HG03565 (cell line): ENCODE measurements at regions not wholly inside any gene's neighbourhood (a gene's known extent, or its start where the extent isn't known, plus 50 kb on each side); places are given as distances from the start of the nearest gene placed in this dataset.
A peak's percentile ranks its signal among the peaks of the same experiment; 100 is the strongest.

Experiments used
- ATAC-seq: cut with Tn5 transposase; IDR thresholded peaks from one replicate; pipeline ENCODE4 v1.9.1; 2021; ENCODE audit warnings: mild to moderate bottlenecking, moderate library complexity; ENCODE audit not compliant: unreplicated experiment

DNA sequence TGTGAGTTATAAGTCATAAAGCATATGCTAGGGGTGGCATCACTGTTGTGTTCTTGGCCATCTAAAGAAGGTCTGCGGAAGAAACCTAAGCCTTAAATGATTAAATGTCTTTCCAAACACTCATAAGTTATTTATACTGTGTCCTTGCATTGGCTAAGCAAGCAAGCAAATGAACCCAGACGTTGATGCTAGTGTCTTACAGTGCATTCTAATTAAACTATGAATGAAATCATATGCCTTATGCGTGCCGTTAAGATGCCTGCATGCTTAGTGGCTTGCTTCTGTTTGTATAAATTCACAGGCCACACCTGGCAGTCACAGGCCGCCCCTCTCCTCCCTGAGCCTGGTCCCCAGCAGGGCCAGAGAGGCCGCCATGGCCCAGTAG, 49.9 kb downstream of the RIN2 start:
- ATAC-seq = no peak

DNA sequence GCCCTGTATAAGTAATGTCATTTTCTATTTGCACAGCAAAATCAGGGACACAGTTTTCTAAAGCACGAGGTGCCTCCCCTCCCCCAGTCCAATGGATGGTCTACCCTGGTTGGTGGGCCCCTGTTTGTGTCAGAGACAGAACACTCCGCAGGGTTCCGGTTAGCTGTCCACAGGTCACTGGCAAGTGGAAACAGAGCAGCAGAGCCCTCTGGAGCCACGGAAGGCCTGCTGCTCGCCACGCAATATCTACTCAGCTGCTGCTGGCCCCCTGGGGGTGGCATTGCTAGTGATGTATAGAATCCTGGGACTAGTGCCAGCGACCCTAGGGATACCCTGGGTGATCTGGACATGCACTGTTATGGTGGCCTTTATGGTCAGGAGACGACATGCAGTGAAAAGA, 50.4 kb downstream of the RIN2 start:
- ATAC-seq = no peak

DNA sequence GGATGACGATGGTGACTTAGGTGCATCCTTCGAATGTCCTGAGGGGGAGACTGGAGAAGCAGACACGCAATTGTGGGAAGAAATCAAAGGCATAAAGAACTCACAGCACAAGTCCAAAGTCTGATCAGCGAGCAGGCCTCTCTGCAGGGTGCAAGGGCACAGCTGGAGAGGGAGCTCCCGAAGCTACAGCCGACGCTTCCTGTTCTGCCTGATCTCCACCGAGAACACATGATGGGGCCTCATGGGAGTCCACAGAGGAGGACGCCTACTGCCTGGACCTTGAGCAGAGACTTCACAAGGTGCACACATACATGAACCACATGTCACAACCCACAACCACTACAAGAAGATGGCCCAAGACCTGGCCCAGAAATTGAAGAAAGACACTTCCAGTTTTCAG, 51.4 kb downstream of the RIN2 start:
- no peak for ATAC-seq

DNA sequence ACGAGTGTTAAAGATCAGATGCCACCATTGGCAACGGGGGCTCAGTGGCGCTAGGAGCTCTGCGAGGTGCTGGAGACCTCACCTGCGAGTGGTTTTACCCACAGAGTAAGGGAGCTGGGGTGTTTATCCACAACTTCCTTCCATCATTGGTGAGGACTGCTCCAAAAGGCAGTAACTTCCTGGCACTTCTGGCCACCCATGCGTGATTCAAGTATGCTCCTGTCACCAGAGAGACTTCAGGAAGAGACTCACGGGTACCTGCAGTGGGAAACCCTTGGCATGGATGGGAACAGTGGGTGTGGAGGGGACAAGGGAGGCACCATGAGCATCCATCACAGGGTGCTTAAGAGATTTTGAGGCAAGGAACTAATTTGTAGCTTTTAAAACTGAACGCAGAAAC, 53.2 kb downstream of the RIN2 start:
- ATAC-seq = no peak

DNA sequence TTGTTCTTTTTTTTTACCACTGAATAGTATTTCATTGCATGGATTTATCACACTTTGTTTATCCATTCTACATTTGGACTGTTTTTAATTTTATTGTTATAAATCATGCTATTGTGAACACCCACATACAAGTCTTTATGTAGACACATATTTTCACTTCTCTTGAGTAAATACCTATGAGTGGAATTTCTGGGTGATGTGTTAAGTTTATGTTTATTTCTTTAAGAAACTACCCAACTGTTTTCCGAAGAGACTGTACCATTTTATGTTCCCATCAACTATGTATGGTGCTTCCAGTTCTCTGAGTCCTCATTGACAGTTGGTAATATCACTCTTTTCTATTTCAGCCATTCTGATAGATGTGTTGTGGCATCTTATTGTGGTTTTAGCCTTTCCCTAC, 54.0 kb downstream of the RIN2 start:
- no peak for ATAC-seq

DNA sequence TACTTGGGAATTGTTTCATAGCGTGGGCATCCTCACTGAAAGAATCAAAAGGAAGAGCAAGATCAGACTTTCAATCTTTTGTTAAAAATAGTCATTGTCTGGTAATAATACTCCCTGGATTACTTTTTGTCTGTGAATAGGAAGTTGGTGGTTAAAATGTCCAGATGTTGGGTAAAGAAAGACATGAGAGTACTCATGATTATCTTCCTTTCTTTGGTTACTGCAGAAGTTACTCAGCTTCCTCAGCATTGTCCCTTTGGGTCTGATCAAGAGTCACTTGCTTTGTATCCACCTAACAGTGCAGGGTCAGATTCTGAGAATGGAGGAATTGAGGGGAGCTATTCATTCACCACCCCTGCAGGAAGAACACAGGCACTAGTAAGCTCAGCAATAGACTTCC, 54.6 kb downstream of the RIN2 start:
- no peak for ATAC-seq

DNA sequence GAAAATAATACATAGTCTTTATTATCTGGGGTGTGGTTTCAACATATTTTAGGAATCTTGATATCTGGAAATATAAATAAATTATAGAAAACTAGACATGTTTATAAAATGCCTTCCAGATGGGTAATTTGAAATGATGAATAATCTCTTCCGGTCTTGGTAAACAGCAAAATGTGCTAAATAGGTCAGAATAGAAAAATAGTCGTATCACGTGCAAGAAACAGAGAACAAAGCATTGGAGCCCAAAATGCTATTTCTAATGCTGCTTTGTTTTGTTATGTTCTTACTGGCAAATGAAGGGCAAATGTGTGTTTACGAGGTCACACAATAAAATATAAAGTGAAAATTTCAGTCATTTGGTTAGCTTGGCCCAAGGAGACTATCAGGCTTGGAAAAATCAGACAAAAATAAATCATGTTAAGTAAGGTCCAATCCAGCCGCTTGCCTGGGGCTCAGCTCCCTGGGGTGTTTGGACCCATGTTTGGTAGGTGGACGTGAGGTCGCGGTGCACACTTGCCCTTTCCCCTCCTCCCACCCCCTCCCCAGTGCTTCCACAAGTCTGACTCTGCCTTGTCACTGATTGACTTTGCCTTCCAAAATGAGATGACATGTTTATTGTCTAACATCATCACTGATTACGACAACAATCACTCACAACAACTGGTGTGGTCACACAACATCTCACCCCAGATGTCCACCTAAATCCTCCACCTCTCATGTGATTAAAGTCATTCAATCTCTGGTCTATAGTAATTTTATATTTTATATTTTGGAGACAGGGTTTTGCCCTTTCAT, 56.0 kb downstream of the RIN2 start:
- no peak for ATAC-seq

DNA sequence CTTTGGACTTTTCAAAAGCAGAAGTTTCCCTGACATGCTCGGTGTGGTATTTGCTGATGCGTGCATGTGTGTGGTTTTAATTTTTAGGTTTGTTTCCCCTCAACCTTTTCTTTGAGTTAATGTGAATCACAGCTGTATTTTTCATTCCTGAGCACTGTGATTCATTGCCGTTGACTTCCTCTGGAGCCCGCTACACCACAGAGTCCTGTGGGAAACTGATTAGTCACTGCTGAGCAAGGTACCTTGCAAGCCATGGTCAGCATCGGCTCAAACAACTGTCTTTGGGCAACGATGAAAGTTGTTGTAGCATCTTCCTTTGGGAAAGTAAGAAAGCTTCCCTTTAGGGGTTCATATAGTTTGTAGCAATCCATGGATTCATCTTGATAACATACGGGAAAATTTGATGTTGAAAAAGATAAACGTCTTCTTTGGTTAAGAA, 57.5 kb downstream of the RIN2 start:
- peak; percentile 51 for ATAC-seq

DNA sequence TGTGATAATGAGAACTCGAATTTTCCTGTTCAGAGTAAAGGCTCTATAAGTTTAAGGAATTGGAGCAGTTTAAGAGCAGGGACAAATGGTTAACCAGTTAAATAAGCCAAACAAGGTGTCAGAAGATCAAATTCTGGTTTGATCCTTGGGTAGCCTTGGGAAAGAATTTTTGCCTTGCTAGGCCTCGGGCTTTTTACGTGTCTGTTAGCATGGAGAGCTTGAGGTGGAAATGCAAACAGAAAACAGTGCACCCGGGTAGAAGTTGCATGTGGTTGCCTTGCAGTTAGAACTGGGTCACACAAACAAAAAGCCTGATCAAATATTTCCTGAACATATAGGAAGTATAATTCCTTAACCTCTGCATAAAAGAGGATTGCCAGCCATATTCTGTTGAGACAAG, 58.3 kb downstream of the RIN2 start:
- ATAC-seq = no peak

DNA sequence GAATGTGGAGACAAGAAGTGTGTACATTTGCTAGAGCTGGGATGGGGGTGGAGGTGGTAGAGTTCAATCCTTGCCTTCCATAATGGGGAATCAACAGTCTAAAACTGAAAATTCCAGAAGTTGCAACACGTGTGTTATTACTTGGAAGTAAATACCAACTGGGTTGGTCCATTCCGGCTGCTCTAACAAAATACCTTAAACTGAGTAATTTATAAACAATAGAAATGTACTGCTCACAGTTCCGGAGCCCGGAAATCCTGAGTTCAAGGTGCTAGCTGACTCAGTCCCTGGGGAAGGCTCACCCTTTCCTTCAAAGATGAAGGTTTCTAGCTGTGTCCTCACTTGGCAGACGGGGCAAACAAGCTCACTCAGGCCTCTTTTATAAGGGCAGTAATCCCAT, 59.0 kb downstream of the RIN2 start:
- no peak for ATAC-seq

DNA sequence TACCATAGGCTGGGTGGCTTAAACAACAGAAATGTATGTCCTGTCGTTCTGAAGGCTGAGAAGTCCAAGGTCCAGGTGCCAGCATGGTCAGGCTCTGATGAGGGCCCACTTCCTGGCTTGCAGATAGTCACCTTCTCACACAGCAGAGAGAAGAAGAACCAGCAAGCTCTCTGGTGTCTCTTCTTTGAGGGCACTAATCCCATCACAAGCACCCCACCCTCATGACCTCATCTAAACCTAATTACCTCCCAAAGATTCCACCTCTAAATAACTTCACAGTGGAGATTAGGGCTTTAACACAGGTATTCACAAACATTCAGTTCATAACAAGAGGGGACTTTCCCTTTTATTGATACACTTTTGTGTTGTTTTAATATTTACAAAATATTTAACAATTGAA, 61.1 kb downstream of the RIN2 start:
- ATAC-seq = no peak

DNA sequence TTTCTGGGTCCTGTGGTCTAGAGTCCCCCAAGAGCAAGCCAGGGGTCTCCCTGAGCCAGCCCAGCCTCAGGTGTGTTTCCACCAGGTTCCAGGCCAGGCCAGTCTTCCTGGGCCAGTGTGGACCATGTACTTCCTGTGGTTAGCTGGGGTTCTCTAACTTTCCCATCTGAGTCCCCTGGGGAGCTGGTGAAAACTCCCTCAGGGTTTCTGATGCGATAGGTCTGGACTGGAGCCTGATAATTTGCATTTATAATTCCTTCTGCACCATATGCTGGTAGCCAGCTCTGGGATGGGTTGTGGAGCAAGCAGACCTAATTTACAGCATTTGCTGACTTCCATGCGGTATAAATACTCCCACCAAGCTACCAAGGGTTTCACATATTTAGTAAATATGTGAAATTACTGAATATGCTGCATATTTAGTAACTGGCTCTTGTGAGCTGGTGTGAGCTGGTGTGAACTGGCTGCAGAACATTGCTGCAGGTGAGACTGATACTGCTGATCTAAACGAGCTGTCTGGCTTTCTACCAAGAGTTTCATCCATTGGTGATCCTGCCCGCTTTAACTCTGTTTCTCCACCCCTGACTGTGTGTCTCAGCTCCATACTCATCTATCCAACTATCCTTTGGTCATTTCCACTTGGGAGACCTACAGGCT, 62.6 kb downstream of the RIN2 start:
- no peak for ATAC-seq

DNA sequence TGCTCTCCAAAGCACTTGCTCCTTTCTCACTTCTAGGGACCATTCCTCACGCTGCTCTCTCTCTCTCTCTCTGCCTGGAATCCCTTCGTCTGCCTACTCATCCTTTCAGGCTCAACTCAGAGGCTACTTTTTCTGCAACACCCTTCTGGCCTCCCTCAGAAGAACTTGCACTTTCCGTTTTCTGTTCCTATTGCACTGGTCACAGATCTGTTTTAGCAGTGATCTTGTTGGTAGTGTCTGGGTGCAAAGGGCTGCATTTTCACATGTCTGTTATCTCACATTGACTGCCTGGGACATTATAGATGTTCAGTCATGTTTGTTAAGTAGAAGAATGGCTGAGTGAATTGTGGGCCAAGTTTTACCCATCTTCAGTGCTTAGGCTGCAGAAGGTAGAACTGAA, 63.5 kb downstream of the RIN2 start:
- ATAC-seq = no peak

DNA sequence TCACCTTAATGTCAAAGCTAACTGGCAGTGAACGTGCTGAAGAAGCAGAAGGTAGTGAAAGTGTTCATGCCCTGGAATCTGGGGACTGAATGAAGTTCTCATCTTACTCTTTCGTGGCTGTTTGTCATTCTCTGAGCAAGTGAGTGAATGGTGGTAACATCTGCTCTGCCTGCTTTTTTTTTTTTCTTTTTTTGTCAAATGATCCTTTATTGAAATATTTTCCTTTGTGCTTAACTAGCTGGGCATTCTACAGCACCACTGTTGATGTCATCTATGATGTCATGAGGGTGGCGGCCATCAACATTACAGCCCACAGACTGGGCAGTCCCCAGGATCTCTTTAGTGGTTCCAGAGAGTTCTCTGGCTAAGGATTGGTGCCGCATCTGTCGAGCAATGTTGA, 65.2 kb downstream of the RIN2 start:
- ATAC-seq = no peak

DNA sequence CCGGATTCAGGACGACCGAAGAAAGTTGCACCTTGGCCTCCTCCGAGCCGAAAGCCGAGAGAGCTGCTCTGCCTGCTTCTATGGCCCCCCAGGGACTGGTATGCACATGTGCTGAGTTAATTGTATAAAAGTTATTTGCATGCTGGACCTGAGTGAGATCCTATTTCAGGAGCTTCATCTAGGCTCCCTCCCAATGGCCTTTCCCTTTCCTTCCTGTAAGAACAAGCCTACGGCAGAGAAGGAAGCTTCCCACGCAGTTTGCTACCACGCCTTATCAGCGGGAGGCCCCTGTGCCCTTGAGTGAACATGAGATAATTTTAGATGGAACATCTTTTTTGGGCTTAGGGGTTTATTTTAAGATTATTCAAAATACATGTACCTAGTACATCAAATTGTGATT, 65.9 kb downstream of the RIN2 start:
- no peak for ATAC-seq

DNA sequence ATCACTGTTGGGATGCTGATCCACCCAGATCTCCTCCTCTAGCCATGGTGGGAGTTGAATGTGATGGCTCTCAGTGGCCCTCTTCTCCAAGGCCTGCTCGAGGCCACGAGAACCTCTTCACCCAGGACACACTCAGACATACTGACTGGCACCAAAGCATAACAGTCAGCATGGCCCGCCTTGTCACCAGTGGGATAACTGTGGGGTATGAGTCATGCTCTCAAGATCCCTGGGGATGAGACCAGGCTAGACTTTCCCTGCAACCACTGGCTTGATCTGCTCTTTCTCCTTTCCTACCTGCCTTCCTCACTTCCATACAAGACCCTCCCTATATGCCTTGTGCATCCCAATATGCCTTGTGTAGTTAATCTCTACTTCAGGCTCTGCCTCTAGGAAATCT, 66.8 kb downstream of the RIN2 start:
- no peak for ATAC-seq

DNA sequence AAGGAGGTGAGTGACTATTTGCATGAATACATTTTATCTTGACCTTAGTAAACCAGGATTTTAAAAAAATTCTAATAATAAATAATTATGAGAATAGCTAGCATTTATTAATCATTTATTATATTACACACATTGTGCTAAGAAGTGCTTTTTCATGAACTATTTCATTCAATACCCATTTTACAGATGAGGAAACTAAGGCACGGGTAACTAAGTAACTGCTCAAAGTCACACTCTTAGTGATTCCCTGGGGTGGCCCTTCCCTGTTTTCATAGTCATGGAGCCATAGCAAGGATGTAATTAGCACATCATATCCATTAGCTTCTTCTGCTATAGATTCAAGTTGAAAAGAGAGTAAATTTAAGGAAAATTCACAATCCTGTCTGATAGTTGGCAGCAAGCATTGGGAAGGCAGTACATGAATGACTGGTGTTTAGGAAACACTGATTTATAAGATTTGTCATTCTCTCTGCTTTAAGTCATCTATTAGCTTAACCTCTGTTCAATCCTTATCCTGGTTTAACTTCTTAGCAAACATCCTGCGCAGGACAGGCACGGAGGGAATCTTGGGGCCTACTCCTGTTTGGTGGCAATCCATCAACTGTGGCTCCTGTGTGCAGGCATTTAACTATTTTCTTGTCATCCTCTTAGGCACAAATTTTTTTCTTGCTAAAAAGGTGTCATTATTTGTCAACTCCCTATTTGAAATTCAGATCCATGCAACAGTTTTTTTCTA, 68.3 kb downstream of the RIN2 start:
- ATAC-seq = no peak

DNA sequence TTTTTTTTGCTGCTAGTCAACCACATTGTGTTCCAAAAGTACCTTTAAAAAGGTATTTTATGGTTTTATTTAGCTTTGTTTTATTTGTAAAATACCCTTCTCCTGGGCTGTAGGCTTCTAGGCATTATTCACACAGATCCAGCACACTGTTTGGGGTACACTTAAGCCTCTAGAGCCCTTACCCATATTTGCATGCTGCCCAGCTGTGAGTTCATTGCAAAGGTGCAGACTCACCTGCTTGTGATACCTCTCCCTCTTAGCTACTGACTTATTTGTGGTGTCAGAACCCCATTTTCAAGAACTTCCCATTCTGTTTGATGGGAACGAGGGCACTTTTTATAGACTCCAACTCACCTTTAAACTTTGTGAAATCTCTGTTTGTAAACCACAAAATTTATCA, 69.8 kb downstream of the RIN2 start:
- ATAC-seq = peak; percentile 17

DNA sequence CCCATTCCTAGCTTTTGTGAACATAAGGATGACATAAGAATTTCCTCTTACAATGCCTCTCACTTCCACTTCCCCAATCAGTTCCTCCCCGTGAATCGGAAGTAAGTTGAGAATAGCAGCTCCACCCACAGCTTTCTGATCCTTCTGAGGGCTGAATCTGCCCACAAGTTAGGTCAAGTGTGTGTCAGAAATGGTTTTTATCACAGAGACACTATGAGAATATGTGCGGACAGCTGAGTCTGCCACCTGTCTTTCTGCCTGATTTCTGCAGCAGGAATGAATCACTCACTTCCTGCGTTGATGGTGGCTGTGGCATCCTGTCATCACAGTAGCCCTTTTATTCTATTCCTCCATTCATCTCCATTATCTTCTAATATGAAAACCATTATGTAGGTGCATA, 70.2 kb downstream of the RIN2 start:
- ATAC-seq = peak; percentile 96

DNA sequence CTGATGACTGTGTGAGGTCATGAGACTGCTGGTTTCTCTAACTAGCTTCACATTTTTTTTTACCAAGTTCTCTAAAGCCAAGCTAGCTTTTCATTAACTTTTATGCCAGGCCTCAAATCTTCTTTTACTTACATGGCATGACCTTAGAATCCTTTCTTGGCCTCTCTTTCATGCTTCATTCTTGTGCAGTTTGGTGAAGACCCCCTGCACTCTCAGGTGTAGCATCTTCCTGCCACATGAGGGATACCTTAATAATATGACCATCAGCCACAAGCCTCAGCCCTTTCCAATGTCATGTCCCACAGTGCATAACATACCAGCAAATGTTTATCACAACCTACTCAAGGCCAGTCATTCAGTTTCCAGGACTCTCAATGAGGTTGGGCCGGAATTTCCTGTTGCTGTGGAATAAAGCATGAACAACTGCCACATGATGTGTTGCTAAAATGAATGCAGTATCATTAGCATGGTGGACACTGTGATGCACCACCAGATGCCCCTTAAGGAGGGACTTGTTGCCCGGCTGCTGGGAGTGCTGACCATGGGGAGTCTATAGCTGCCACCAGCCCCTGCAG, 72.2 kb downstream of the RIN2 start:
- ATAC-seq = no peak

DNA sequence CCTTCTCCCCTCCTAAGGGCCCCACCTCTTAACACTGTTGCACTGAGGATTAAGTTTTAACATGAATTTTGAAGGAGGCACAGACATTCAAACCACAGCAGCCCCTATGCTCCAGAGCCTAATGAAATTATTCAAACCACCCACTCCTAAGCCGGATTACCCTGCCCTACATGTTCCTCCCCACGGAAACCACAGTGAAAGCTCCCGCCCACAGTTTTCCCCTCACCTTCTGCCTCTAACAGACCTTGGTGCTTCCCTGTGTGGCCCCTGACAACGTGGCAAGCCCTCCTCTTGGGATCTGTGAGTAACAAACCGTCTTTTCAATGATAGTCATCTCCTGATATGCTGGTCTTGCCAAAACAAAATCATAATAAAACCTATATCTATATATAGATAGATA, 74.8 kb downstream of the RIN2 start:
- no peak for ATAC-seq

DNA sequence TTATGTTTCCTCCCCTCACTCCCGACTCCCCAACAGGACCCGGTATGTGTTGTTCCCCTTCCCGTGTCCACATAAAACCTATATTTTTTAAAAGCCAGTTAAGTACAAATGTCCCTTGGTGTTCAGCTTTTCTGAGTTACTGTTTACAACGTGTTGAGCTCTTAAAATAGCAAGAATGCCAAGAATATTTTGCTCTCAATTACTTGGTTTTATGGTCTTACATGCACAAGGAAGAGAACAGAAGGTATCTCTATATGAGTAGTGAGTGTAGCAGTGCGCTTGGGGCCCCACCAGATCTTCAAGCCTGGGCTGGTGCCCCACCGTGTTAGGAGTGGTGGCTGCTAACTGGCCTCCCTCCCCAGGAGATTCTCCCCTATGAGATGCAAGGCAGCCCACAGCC, 75.3 kb downstream of the RIN2 start:
- no peak for ATAC-seq
